IPS DF 4.7 (cell line): ENCODE measurements at regions not wholly inside any gene's neighbourhood (a gene's known extent, or its start where the extent isn't known, plus 50 kb on each side); places are given as distances from the start of the nearest gene placed in this dataset.
A peak's percentile ranks its signal among the peaks of the same experiment; 100 is the strongest.
"Not testable (repeated sequence)": the region's sequence is repeated elsewhere in the genome, so short reads cannot be mapped to it uniquely, and the experiment has no call there.

Experiments
- DNase-seq: peaks from one replicate; pipeline ENCODE4 v3.0.0-alpha.2; 2013; ENCODE audit warnings: low spot score; ENCODE audit errors: extremely low read depth

GRCh38 chr1:58201492-58202106 is 344.9 kb downstream of the OMA1 start:
- no peak for DNase-seq

- no peak for DNase-seq
These were observed 346.1 kb downstream of the OMA1 start for GRCh38 chr1:58200437-58200836.

- no peak for DNase-seq
These were observed 348.7 kb downstream of the OMA1 start for GRCh38 chr1:58197811-58198210.

GRCh38 chr1:58190267-58190988 is 356.1 kb downstream of the OMA1 start:
- no peak for DNase-seq

- DNase-seq = no peak
These were observed 357.1 kb downstream of the OMA1 start for GRCh38 chr1:58189453-58189852.

GRCh38 chr1:58183286-58183685 is 363.2 kb downstream of the OMA1 start:
- no peak for DNase-seq

- DNase-seq = no peak
These were observed 366.0 kb downstream of the OMA1 start for GRCh38 chr1:58180537-58180936.

- not testable (repeated sequence) for DNase-seq
These were observed 377.4 kb downstream of the OMA1 start for GRCh38 chr1:58169160-58169559.

GRCh38 chr1:58167131-58167530 is 379.4 kb downstream of the OMA1 start:
- not testable (repeated sequence) for DNase-seq

- no peak for DNase-seq
These were observed 380.1 kb downstream of the OMA1 start for GRCh38 chr1:58166417-58166816.

- no peak for DNase-seq
These were observed 381.5 kb downstream of the OMA1 start for GRCh38 chr1:58165073-58165472.

GRCh38 chr1:58162952-58163550 is 383.5 kb downstream of the OMA1 start:
- DNase-seq = peak; percentile 60

GRCh38 chr1:58159434-58159830 is 387.1 kb downstream of the OMA1 start:
- DNase-seq = no peak

GRCh38 chr1:58158506-58159433 is 387.8 kb downstream of the OMA1 start:
- no peak for DNase-seq

- no peak for DNase-seq
These were observed 388.5 kb downstream of the OMA1 start for GRCh38 chr1:58158016-58158415.

GRCh38 chr1:58157256-58157655 is 389.3 kb downstream of the OMA1 start:
- DNase-seq = no peak

GRCh38 chr1:58156831-58157230 is 389.7 kb downstream of the OMA1 start:
- DNase-seq = no peak

GRCh38 chr1:58156124-58156468 is 390.4 kb downstream of the OMA1 start:
- DNase-seq = no peak

- no peak for DNase-seq
These were observed 391.0 kb downstream of the OMA1 start for GRCh38 chr1:58155418-58156123.

- no peak for DNase-seq
These were observed 392.3 kb downstream of the OMA1 start for GRCh38 chr1:58154256-58154655.

- DNase-seq = no peak
These were observed 393.8 kb downstream of the OMA1 start for GRCh38 chr1:58152697-58153096.
